ENCODE measurements at regions not wholly inside any gene's neighbourhood (a gene's known extent, or its start where the extent isn't known, plus 50 kb on each side); places are given as distances from the start of the nearest gene placed in this dataset.
"Not testable (repeated sequence)": the region's sequence is repeated elsewhere in the genome, so short reads cannot be mapped to it uniquely, and the experiment has no call there.

DNA sequence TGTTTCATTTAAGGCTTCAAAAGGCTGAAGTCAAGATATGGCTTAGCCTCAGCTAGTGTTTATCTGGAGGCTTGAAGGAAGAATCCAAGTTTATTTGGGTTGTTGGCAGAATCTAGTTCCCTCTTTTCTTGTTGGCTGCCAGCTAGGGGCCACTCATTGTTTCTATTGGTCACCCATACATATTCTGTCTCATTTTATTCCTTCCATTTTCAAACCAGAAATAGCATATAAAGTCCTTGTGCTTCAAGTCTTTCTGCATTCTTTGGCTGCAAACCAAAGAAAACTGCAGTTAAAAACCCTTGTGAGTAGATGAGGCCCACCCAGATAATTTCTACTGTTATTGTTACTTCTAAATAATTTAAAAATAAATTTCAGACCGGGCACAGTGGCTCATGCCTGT, 301.7 kb downstream of the OXSM start:
- no peak for DNase-seq
- Histone ChIP-seq H3K27ac (peak overlapping the region in 4 of 12 donors; percentile 4 to 25 (median 14)), H3K9me3 (peaks cover 0 to 47% (median 14%) of the 10 kb centered on the region in 12 donors), H3K27me3 (no peaks in the 10 kb centered on the region), H3K4me1 (peaks cover 0 to 15% (median 8%) of the 10 kb centered on the region in 12 donors), H3K36me3 (no peaks in the 10 kb centered on the region), H3K4me3 (no peak overlapping the region)
- intact Hi-C loops (cut with DNase I) = no loop called here
- ATAC-seq = no peak
- WGBS, 4 donors = 14 to 25% (median 22%) methylated on average over 1 of the region's 1 CpG
- TF ChIP-seq, protein P1, sequence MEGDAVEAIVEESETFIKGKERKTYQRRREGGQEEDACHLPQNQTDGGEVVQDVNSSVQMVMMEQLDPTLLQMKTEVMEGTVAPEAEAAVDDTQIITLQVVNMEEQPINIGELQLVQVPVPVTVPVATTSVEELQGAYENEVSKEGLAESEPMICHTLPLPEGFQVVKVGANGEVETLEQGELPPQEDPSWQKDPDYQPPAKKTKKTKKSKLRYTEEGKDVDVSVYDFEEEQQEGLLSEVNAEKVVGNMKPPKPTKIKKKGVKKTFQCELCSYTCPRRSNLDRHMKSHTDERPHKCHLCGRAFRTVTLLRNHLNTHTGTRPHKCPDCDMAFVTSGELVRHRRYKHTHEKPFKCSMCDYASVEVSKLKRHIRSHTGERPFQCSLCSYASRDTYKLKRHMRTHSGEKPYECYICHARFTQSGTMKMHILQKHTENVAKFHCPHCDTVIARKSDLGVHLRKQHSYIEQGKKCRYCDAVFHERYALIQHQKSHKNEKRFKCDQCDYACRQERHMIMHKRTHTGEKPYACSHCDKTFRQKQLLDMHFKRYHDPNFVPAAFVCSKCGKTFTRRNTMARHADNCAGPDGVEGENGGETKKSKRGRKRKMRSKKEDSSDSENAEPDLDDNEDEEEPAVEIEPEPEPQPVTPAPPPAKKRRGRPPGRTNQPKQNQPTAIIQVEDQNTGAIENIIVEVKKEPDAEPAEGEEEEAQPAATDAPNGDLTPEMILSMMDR (IDR thresholded peaks at IDR 0.05) = no peak
- TF ChIP-seq POLR2A (IDR thresholded peaks at IDR 0.05) = no peak

DNA sequence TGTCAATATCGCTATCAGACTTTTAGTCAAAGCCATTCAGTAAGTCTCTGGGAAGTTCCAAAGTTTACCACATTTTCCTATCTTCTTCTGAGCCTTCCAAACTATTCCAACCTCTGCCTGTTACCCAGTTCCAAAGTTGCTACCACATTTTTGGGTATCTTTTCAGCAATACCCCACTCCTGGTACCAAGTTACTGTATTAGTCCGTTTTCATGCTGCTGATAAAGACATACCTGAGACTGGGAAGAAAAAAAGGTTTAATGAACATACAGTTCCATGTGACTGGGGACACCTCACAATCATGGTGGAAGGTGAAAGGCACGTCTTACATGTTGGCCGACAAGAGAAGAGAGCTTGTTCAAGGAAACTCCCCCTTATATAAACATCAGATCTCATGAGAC, 307.2 kb downstream of the OXSM start:
- intact Hi-C loops (cut with DNase I); DNase-seq; ATAC-seq; H3K4me3 ChIP-seq; H3K27me3 ChIP-seq; H3K27ac ChIP-seq; H3K36me3 ChIP-seq: not testable (repeated sequence)
- Histone ChIP-seq H3K4me1 (peaks cover 6 to 34% (median 19%) of the 10 kb centered on the region in 12 donors), H3K9me3 (peaks cover 0 to 55% (median 14%) of the 10 kb centered on the region in 12 donors)
- 92 to 97% (median 93%) methylated on average over 4 of the region's 4 CpGs for WGBS, 4 donors

DNA sequence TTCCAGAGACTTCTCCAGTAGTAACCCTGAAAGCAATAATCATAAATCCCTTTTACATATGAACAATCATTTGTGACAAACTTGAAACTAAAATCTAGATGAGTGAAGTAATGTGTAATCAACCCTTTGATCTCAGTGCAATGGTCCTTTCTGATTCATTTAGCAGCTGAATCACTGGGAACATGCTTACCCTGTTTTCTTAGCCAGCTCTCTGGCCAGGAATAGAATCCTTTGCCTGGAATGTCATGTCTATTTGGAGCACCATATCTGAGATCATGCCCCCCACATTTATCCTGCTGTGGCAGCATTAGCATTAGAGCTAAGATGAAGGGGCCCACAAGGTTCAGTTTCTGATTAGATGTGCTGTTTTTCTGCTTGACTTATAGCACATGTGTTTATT, 309.8 kb downstream of the OXSM start:
- TF ChIP-seq, protein P1 (IDR thresholded peaks at IDR 0.05) = no peak
- TF ChIP-seq POLR2A (IDR thresholded peaks at IDR 0.05) = no peak
- Histone ChIP-seq H3K27ac (peak overlapping the region; percentile 30 to 91 (median 82)), H3K36me3 (no peaks in the 10 kb centered on the region), H3K4me3 (no peak overlapping the region), H3K27me3 (no peaks in the 10 kb centered on the region), H3K4me1 (peaks cover 6 to 56% (median 30%) of the 10 kb centered on the region in 12 donors), H3K9me3 (peaks cover 0 to 48% (median 14%) of the 10 kb centered on the region in 12 donors)
- intact Hi-C loops (cut with DNase I) = loop anchor here in 2 of 10 donors (5.0 to 10.0 kb wide), 2 partner anchors 32 to 315 kb away; partner anchors contain the start of gene NGLY1 (in 1 of the 2)
- ATAC-seq (peak; percentile 93 to 98 (median 95)), DNase-seq (peak in 3 of 5 donors; percentile 23 to 51 (median 30))

DNA sequence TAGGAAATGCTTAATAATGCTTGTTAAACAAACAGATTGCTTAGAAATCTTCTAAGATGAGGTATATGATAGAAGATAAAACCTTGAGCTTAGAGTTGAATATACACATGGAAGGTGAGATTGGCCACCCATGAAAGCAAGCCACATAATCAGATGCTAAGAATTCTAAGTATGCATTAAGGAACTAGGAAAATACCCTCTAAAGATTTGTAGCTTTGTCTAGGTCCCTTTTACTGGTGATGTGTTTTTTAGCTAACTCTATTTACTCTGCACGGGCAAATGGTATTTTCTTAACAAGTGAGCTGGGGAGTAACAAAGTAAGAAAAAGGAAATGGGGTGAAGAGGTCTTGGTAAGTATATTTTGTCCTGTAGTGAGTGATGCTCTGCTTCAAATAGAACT, 310.3 kb downstream of the OXSM start:
- no peak for TF ChIP-seq POLR2A (IDR thresholded peaks at IDR 0.05)
- TF ChIP-seq, protein P1 (IDR thresholded peaks at IDR 0.05) = no peak
- Histone ChIP-seq H3K27ac (peak overlapping the region; percentile 30 to 91 (median 82)), H3K4me3 (no peak overlapping the region), H3K4me1 (peaks cover 6 to 61% (median 34%) of the 10 kb centered on the region in 12 donors), H3K36me3 (no peaks in the 10 kb centered on the region), H3K9me3 (peaks cover 0 to 44% (median 14%) of the 10 kb centered on the region in 12 donors), H3K27me3 (no peaks in the 10 kb centered on the region)
- DNase-seq = no peak
- peak in 2 of 4 donors; percentile 11 to 30 for ATAC-seq
- WGBS, 4 donors = 23 to 41% (median 31%) methylated on average over 1 of the region's 1 CpG
- intact Hi-C loops (cut with DNase I) = loop anchor here in 2 of 10 donors (5.0 to 10.0 kb wide), 2 partner anchors 33 to 315 kb away; partner anchors contain the start of gene NGLY1 (in 1 of the 2)

DNA sequence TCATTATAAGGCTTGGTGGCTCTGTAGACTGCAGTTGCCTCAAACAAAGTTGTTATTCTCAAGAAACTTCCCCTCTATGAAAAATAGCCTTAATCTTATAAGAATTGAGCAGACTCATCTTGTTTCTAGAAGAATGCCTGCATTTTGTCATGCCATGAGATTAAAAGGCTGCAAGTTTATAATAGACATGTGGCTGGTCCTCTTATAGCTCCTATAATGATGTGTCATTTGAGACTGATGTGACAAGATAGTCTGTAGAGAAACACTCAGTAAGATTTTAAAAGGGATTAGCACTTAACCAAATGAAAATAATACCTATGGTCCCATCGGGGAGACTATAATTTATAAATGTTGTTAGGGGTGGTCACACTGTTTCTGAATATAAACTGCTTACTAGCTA, 312.5 kb downstream of the OXSM start:
- no peaks in the 10 kb centered on the region for H3K27me3 ChIP-seq
- no peaks in the 10 kb centered on the region for H3K36me3 ChIP-seq
- ATAC-seq = no peak
- peak overlapping the region in 8 of 12 donors; percentile 10 to 91 (median 81) for H3K27ac ChIP-seq
- no peak for DNase-seq
- TF ChIP-seq, protein P1 (IDR thresholded peaks at IDR 0.05) = no peak
- WGBS, 4 donors = 61 to 87% (median 84%) methylated on average over 1 of the region's 1 CpG
- peaks cover 10 to 75% (median 45%) of the 10 kb centered on the region in 12 donors for H3K4me1 ChIP-seq
- no peak overlapping the region for H3K4me3 ChIP-seq
- intact Hi-C loops (cut with DNase I) = loop anchor here in 2 of 10 donors (5.0 to 10.0 kb wide), 2 partner anchors 35 to 318 kb away; partner anchors contain the start of gene NGLY1 (in 1 of the 2)
- H3K9me3 ChIP-seq = peaks cover 0 to 22% (median 3%) of the 10 kb centered on the region in 12 donors
